Thoracic aorta (tissue), 2 donors: ENCODE measurements at regions not wholly inside any gene's neighbourhood (a gene's known extent, or its start where the extent isn't known, plus 50 kb on each side); places are given as distances from the start of the nearest gene placed in this dataset.

ENCODE experiments used
- ATAC-seq: fragments of 150-250 bp; one replicate; pipeline ENCODE4 v1.8.0; 2017; ENCODE audit warnings: low read depth; ENCODE audit not compliant: insufficient number of reproducible peaks, low FRiP score
- DNase-seq: peaks from one replicate; pipeline ENCODE4 v3.0.0-alpha.2; 2020; ENCODE audit warnings: low spot score
- H3K27ac ChIP-seq, 2 donors: fragments of 200-600 bp; sonication (generic); 1 replicate in 1 of 2; 2 replicates in 1 of 2; pipeline ENCODE4 v1.5.1; 2016; ENCODE audit warnings: mild to moderate bottlenecking in 2 of 2, moderate library complexity in 2 of 2
- H3K27me3 ChIP-seq: fragments of 200-600 bp; sonication (generic); replicated peaks from 2 replicates; pipeline ENCODE4 v1.6.0; 2016; ENCODE audit warnings: mild to moderate bottlenecking; ENCODE audit not compliant: insufficient read depth
- H3K36me3 ChIP-seq: fragments of 200-600 bp; sonication (generic); one replicate; pipeline ENCODE4 v1.5.1; 2016
- H3K4me1 ChIP-seq, 2 donors: fragments of 200-600 bp; sonication (generic); 1 replicate in 1 of 2; 2 replicates in 1 of 2; pipeline versions ENCODE4 v1.5.1 to v1.6.0; 2016; ENCODE audit warnings: low read depth in 2 of 2, mild to moderate bottlenecking in 1 of 2; ENCODE audit not compliant: control insufficient read depth in 1 of 2
- H3K4me3 ChIP-seq: fragments of 200-600 bp; sonication (generic); 2 replicates; pipeline ENCODE4 v1.5.1; 2016; ENCODE audit warnings: mild to moderate bottlenecking
- H3K9me3 ChIP-seq: fragments of 200-600 bp; sonication (generic); 2 replicates; pipeline ENCODE4 v1.5.1; 2016
- CTCF ChIP-seq: fragments of 200-600 bp; sonication (generic); IDR thresholded peaks from one replicate; pipeline ENCODE4 v1.5.1; 2019; ENCODE audit warnings: antibody characterized with exemption

GRCh38 chr10:44706745-44707144 is 204.4 kb upstream of the TMEM72 start:
- Histone ChIP-seq H3K27me3 (no peaks in the 10 kb centered on the region), H3K4me1 (no peaks in the 10 kb centered on the region), H3K4me3 (no peak overlapping the region), H3K9me3 (peaks cover 5% of the 10 kb centered on the region), H3K36me3 (no peaks in the 10 kb centered on the region), H3K27ac (no peak overlapping the region)
- DNase-seq (no peak), ATAC-seq (no peak)
- no peak for TF ChIP-seq CTCF

- Histone ChIP-seq H3K36me3 (no peaks in the 10 kb centered on the region), H3K4me1 (no peaks in the 10 kb centered on the region), H3K9me3 (no peaks in the 10 kb centered on the region), H3K27ac (no peak overlapping the region), H3K4me3 (no peak overlapping the region), H3K27me3 (no peaks in the 10 kb centered on the region)
- TF ChIP-seq CTCF = no peak
- ATAC-seq = no peak
- no peak for DNase-seq
Measured at GRCh38 chr10:44713307-44713706, 197.8 kb upstream of the TMEM72 start.

- Histone ChIP-seq H3K4me3 (no peak overlapping the region), H3K9me3 (peaks cover 5% of the 10 kb centered on the region), H3K4me1 (no peaks in the 10 kb centered on the region), H3K27me3 (no peaks in the 10 kb centered on the region), H3K36me3 (no peaks in the 10 kb centered on the region), H3K27ac (no peak overlapping the region)
- no peak for TF ChIP-seq CTCF
- ATAC-seq = no peak
- DNase-seq = no peak
Measured at GRCh38 chr10:44714451-44714850, 196.7 kb upstream of the TMEM72 start.

GRCh38 chr10:44715136-44715535 is 196.0 kb upstream of the TMEM72 start:
- Histone ChIP-seq H3K36me3 (no peaks in the 10 kb centered on the region), H3K9me3 (peaks cover 5% of the 10 kb centered on the region), H3K27me3 (no peaks in the 10 kb centered on the region), H3K4me3 (no peak overlapping the region), H3K27ac (no peak overlapping the region), H3K4me1 (no peaks in the 10 kb centered on the region)
- no peak for ATAC-seq
- DNase-seq = no peak
- TF ChIP-seq CTCF = no peak

GRCh38 chr10:44716470-44717015 is 194.6 kb upstream of the TMEM72 start:
- Histone ChIP-seq H3K27me3 (no peaks in the 10 kb centered on the region), H3K4me1 (no peaks in the 10 kb centered on the region), H3K36me3 (no peaks in the 10 kb centered on the region), H3K4me3 (no peak overlapping the region), H3K27ac (no peak overlapping the region), H3K9me3 (peaks cover 5% of the 10 kb centered on the region)
- DNase-seq (no peak), ATAC-seq (no peak)
- TF ChIP-seq CTCF = no peak
